ENCODE measurements at regions not wholly inside any gene's neighbourhood (a gene's known extent, or its start where the extent isn't known, plus 50 kb on each side); places are given as distances from the start of the nearest gene placed in this dataset.

GRCh38 chr12:90000721-90001120 is 292.1 kb upstream of the ATP2B1 start:
- Mint-ChIP-seq H3K9me3 (ENCODE audit: low read depth, unreplicated experiment) (no peaks in the 10 kb centered on the region), H3K4me1 (ENCODE audit: low read depth, unreplicated experiment) (no peaks in the 10 kb centered on the region)
- DNase-seq: no peak

GRCh38 chr12:89999699-90000505 is 291.3 kb upstream of the ATP2B1 start:
- CTCF ChIA-PET: no interaction called here
- Mint-ChIP-seq H3K4me3 (ENCODE audit: low read depth, unreplicated experiment) (no peak overlapping the region), H3K27ac (ENCODE audit: unreplicated experiment) (no peak overlapping the region), H3K36me3 (ENCODE audit: insufficient read depth, unreplicated experiment) (no peaks in the 10 kb centered on the region), H3K4me1 (ENCODE audit: low read depth, unreplicated experiment) (no peaks in the 10 kb centered on the region), H3K27me3 (ENCODE audit: unreplicated experiment) (no peaks in the 10 kb centered on the region), H3K9me3 (ENCODE audit: low read depth, unreplicated experiment) (no peaks in the 10 kb centered on the region)
- TF ChIP-seq, protein P1, sequence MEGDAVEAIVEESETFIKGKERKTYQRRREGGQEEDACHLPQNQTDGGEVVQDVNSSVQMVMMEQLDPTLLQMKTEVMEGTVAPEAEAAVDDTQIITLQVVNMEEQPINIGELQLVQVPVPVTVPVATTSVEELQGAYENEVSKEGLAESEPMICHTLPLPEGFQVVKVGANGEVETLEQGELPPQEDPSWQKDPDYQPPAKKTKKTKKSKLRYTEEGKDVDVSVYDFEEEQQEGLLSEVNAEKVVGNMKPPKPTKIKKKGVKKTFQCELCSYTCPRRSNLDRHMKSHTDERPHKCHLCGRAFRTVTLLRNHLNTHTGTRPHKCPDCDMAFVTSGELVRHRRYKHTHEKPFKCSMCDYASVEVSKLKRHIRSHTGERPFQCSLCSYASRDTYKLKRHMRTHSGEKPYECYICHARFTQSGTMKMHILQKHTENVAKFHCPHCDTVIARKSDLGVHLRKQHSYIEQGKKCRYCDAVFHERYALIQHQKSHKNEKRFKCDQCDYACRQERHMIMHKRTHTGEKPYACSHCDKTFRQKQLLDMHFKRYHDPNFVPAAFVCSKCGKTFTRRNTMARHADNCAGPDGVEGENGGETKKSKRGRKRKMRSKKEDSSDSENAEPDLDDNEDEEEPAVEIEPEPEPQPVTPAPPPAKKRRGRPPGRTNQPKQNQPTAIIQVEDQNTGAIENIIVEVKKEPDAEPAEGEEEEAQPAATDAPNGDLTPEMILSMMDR (IDR thresholded peaks at IDR 0.05; ENCODE audit: unreplicated experiment): no peak
- no TSS peak for BruUV-seq (replicated peaks)
- no peak for DNase-seq
- intact Hi-C loops (cut with micrococcal nuclease; ENCODE audit: unreplicated experiment): no loop called here

More at GRCh38 chr12:90000721-90001120, 292.1 kb upstream of the ATP2B1 start:
- CTCF ChIA-PET: no interaction called here
- BruUV-seq (replicated peaks): no TSS peak
- H3K36me3 Mint-ChIP-seq (ENCODE audit: insufficient read depth, unreplicated experiment): no peaks in the 10 kb centered on the region
- no peak overlapping the region for H3K4me3 Mint-ChIP-seq (ENCODE audit: low read depth, unreplicated experiment)
- intact Hi-C loops (cut with micrococcal nuclease; ENCODE audit: unreplicated experiment): no loop called here
- TF ChIP-seq, protein P1 (IDR thresholded peaks at IDR 0.05; ENCODE audit: unreplicated experiment): no peak
- no peaks in the 10 kb centered on the region for H3K27me3 Mint-ChIP-seq (ENCODE audit: unreplicated experiment)
- H3K27ac Mint-ChIP-seq (ENCODE audit: unreplicated experiment): no peak overlapping the region

DNA sequence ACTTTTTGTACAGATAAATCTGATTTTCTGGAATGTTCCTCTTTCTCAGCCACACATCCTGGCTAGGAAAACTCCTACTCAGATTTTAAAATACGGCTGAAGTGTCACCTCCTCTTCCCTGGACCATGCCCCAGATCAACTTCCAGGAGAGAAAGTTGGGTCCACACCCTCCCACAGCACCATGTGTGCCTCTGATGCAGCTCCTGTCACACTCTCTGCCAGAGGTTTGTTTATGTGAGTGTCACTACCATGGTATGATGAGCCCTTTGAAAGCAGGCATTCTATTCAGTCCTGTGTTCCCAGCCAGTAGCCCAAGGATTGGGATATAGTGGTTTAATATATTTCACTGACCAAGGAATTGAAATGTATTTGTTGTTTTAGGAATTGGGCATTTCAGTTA is 287.2 kb upstream of the ATP2B1 start:
- Mint-ChIP-seq H3K36me3 (ENCODE audit: insufficient read depth, unreplicated experiment) (no peaks in the 10 kb centered on the region), H3K4me1 (ENCODE audit: low read depth, unreplicated experiment) (no peaks in the 10 kb centered on the region), H3K4me3 (ENCODE audit: low read depth, unreplicated experiment) (no peak overlapping the region), H3K27me3 (ENCODE audit: unreplicated experiment) (no peaks in the 10 kb centered on the region), H3K27ac (ENCODE audit: unreplicated experiment) (no peak overlapping the region), H3K9me3 (ENCODE audit: low read depth, unreplicated experiment) (no peaks in the 10 kb centered on the region)
- CTCF ChIA-PET: no interaction called here
- DNase-seq: no peak
- TF ChIP-seq, protein P1 (IDR thresholded peaks at IDR 0.05; ENCODE audit: unreplicated experiment): no peak
- no TSS peak for BruUV-seq (replicated peaks)
- intact Hi-C loops (cut with micrococcal nuclease; ENCODE audit: unreplicated experiment): no loop called here

- intact Hi-C loops (cut with micrococcal nuclease; ENCODE audit: unreplicated experiment): no loop called here
- TF ChIP-seq, protein P1 (IDR thresholded peaks at IDR 0.05; ENCODE audit: unreplicated experiment): no peak
- BruUV-seq (replicated peaks): no TSS peak
- Mint-ChIP-seq H3K4me3 (ENCODE audit: low read depth, unreplicated experiment) (no peak overlapping the region), H3K27me3 (ENCODE audit: unreplicated experiment) (no peaks in the 10 kb centered on the region), H3K9me3 (ENCODE audit: low read depth, unreplicated experiment) (no peaks in the 10 kb centered on the region), H3K27ac (ENCODE audit: unreplicated experiment) (no peak overlapping the region), H3K36me3 (ENCODE audit: insufficient read depth, unreplicated experiment) (no peaks in the 10 kb centered on the region), H3K4me1 (ENCODE audit: low read depth, unreplicated experiment) (no peaks in the 10 kb centered on the region)
- DNase-seq: no peak
- CTCF ChIA-PET: interaction anchor here (0.6 kb wide), 1 partner anchor 324 kb away, joined by 11 read pairs; no protein-coding TSS in a partner anchor
Observed at GRCh38 chr12:89994911-89995310, 286.3 kb upstream of the ATP2B1 start.
